ENCODE measurements at regions not wholly inside any gene's neighbourhood (a gene's known extent, or its start where the extent isn't known, plus 50 kb on each side); places are given as distances from the start of the nearest gene placed in this dataset.

GRCh38 chr12:78494911-78495310, 369.7 kb upstream of the SYT1 start:
- TF ChIP-seq EZH2 (IDR thresholded peaks at IDR 0.05; ENCODE audit: borderline replicate concordance, low read length) (no peak), CTCF (conservative IDR thresholded peaks at IDR 0.05 in 1 of 2, IDR thresholded peaks at IDR 0.05 in 1 of 2; ENCODE audit: extremely low read depth in 1 of 2, insufficient read depth in 1 of 2, low read depth in 1 of 2, low read length in 2 of 2) (no peak)

Measured in mammary epithelial cell (primary cell).